GM19395 (cell line): ENCODE measurements at regions not wholly inside any gene's neighbourhood (a gene's known extent, or its start where the extent isn't known, plus 50 kb on each side); places are given as distances from the start of the nearest gene placed in this dataset.

Source experiments
- ATAC-seq: cut with Tn5 transposase; IDR thresholded peaks from one replicate; pipeline ENCODE4 v1.9.1; 2021; ENCODE audit warnings: mild to moderate bottlenecking, moderate library complexity; ENCODE audit not compliant: unreplicated experiment

GRCh38 chr18:41466436-41467160 lies 488.4 kb upstream of the PIK3C3 start:
- no peak for ATAC-seq

GRCh38 chr18:41465386-41465785 lies 489.6 kb upstream of the PIK3C3 start:
- no peak for ATAC-seq

- no peak for ATAC-seq
Observed at GRCh38 chr18:41464278-41464677, 490.8 kb upstream of the PIK3C3 start.

GRCh38 chr18:41462946-41463345 lies 492.1 kb upstream of the PIK3C3 start:
- ATAC-seq = no peak

GRCh38 chr18:41461114-41461513 lies 493.9 kb upstream of the PIK3C3 start:
- no peak for ATAC-seq

- ATAC-seq = no peak
Observed at GRCh38 chr18:41459656-41460055, 495.4 kb upstream of the PIK3C3 start.

GRCh38 chr18:41458376-41458775 lies 496.7 kb upstream of the PIK3C3 start:
- no peak for ATAC-seq

GRCh38 chr18:41457765-41458326 lies 497.2 kb upstream of the PIK3C3 start:
- no peak for ATAC-seq

- ATAC-seq = no peak
Observed at GRCh38 chr18:41456831-41457230, 498.2 kb upstream of the PIK3C3 start.

GRCh38 chr18:41449612-41450011 lies 505.4 kb upstream of the PIK3C3 start:
- ATAC-seq = no peak

GRCh38 chr18:41444943-41445342 lies 510.1 kb upstream of the PIK3C3 start:
- ATAC-seq = no peak

GRCh38 chr18:41436772-41437171 lies 518.3 kb upstream of the PIK3C3 start:
- ATAC-seq = no peak

- no peak for ATAC-seq
Observed at GRCh38 chr18:41418598-41418997, 536.4 kb upstream of the PIK3C3 start.

GRCh38 chr18:41416044-41416443 lies 539.0 kb upstream of the PIK3C3 start:
- ATAC-seq = no peak

GRCh38 chr18:41410006-41410405 lies 545.0 kb upstream of the PIK3C3 start:
- ATAC-seq = no peak

GRCh38 chr18:41406834-41407233 lies 548.2 kb upstream of the PIK3C3 start:
- no peak for ATAC-seq

GRCh38 chr18:41396861-41397260 lies 558.2 kb upstream of the PIK3C3 start:
- ATAC-seq = no peak

GRCh38 chr18:41396211-41396610 lies 558.8 kb upstream of the PIK3C3 start:
- no peak for ATAC-seq

GRCh38 chr18:41395695-41396094 lies 559.3 kb upstream of the PIK3C3 start:
- ATAC-seq = no peak

GRCh38 chr18:41391616-41392595 lies 563.1 kb upstream of the PIK3C3 start:
- ATAC-seq = no peak

- no peak for ATAC-seq
Observed at GRCh38 chr18:41390309-41390708, 564.7 kb upstream of the PIK3C3 start.

- no peak for ATAC-seq
Observed at GRCh38 chr18:41378598-41378997, 576.4 kb upstream of the PIK3C3 start.
